HCT116 (cell line): ENCODE measurements at regions not wholly inside any gene's neighbourhood (a gene's known extent, or its start where the extent isn't known, plus 50 kb on each side); places are given as distances from the start of the nearest gene placed in this dataset.

Experiments
- ATAC-seq: fragments of 200-7000 bp; cut with Tn5 transposase; 2 replicates; pipeline ENCODE4 v1.9.1; 2020; ENCODE audit warnings: mild to moderate bottlenecking, moderate library complexity
- BruUV-seq: library from RNA; stranded (reverse); fragments of 400-500 nt; replicated peaks from 2 replicates; lab custom pipeline; 2021; lab: Mats Ljungman, UMichigan
- CTCF ChIA-PET: fragments of 300-600 bp; sonication (Branson Sonifier 250); formaldehyde crosslinking; loops from one replicate; lab custom pipeline; 2021; ENCODE audit warnings: antibody characterized with exemption; lab: Charles Lee
- POLR2A ChIA-PET: fragments of 300-600, 350-600 bp; sonication (Branson Sonifier 250); formaldehyde crosslinking; loops from one replicate; lab custom pipeline; 2021; ENCODE audit warnings: antibody characterized with exemption; lab: Charles Lee
- RAD21 ChIA-PET, 2 experiments: fragments of 300-600 bp; sonication (Branson Sonifier 250); formaldehyde crosslinking; loops; one replicate each; lab custom pipeline; 2023; ENCODE audit warnings: low total read pairs in 2 of 2; ENCODE audit not compliant: uncharacterized antibody in 2 of 2, unreplicated experiment in 2 of 2, low non-redundant PET in 1 of 2; lab: Charles Lee
- DNase-seq: peaks from one replicate; pipeline ENCODE4 v3.0.0-alpha.2; 2010; ENCODE audit warnings: low read depth, low spot score
- H2AFZ ChIP-seq: fragments of 200-600 bp; shearing (Covaris generic), sonication (generic); 2 replicates; pipeline ENCODE4 v1.6.1; 2017; ENCODE audit warnings: low read depth, mixed run types, mixed read lengths, antibody characterized with exemption, low read length; ENCODE audit not compliant: poor library complexity, severe bottlenecking
- H3K27ac ChIP-seq: 2 replicates; pipeline ENCODE4 v1.5.1; 2012; ENCODE audit warnings: low read depth, low read length
- H3K27me3 ChIP-seq: fragments of 200-600 bp; sonication (generic); 2 replicates; pipeline ENCODE4 v1.6.1; 2016; ENCODE audit warnings: mixed run types, low read length, mixed read lengths; ENCODE audit not compliant: insufficient read depth
- H3K36me3 ChIP-seq, 2 experiments: fragments of 200-500 bp in 1 of 2; fragments of 200-600 bp in 1 of 2; sonication (Bioruptor generic) in 1 of 2; sonication (generic) in 1 of 2; 2 replicates each; pipeline versions ENCODE4 v1.5.1 to v1.6.1; 2014 to 2016; ENCODE audit warnings: low read length in 2 of 2, inconsistent platforms in 1 of 2, mixed read lengths in 1 of 2, mixed run types in 1 of 2; ENCODE audit not compliant: insufficient read depth in 2 of 2, control insufficient read depth in 1 of 2
- H3K4me1 ChIP-seq, 2 experiments: fragments of 200-600 bp in 1 of 2; sonication (generic) in 1 of 2; 2 replicates each; pipeline versions ENCODE4 v1.5.1 to v1.6.1; 2012 to 2017; ENCODE audit warnings: low read length in 2 of 2, inconsistent platforms in 1 of 2, mild to moderate bottlenecking in 1 of 2, mixed read lengths in 1 of 2, mixed run types in 1 of 2, moderate library complexity in 1 of 2; ENCODE audit not compliant: insufficient read depth in 2 of 2, control insufficient read depth in 1 of 2
- H3K4me2 ChIP-seq: fragments of 200-600 bp; sonication (generic); 2 replicates; pipeline ENCODE4 v1.6.1; 2017; ENCODE audit warnings: mixed run types, low read length, mixed read lengths
- H3K4me3 ChIP-seq, 2 experiments: fragments of 200-600 bp in 1 of 2; sonication (generic) in 1 of 2; replicated peaks in 1 of 2; 2 replicates each; pipeline ENCODE4 v1.5.1; 2011 to 2016; ENCODE audit warnings: low read length in 2 of 2, control low read depth in 1 of 2, low read depth in 1 of 2, mild to moderate bottlenecking in 1 of 2, mixed read lengths in 1 of 2, mixed run types in 1 of 2
- H3K79me2 ChIP-seq: fragments of 200-600 bp; sonication (generic); 2 replicates; pipeline ENCODE4 v1.6.1; 2017; ENCODE audit warnings: mild to moderate bottlenecking, mixed run types, low read length, moderate library complexity, mixed read lengths; ENCODE audit not compliant: insufficient read depth
- H3K9ac ChIP-seq: fragments of 200-600 bp; sonication (generic); 2 replicates; pipeline ENCODE4 v1.6.1; 2016; ENCODE audit warnings: low read length, mixed read lengths
- H3K9me2 ChIP-seq: fragments of 200-600 bp; sonication (generic), shearing (Covaris generic); 2 replicates; pipeline ENCODE4 v1.6.1; 2017; ENCODE audit warnings: mixed run types, mild to moderate bottlenecking, moderate library complexity; ENCODE audit not compliant: insufficient read depth
- H3K9me3 ChIP-seq, 2 experiments: fragments of 200-500 bp in 1 of 2; fragments of 200-600 bp in 1 of 2; sonication (Bioruptor generic) in 1 of 2; sonication (generic) in 1 of 2; 2 replicates each; pipeline ENCODE4 v1.6.1; 2014 to 2017; ENCODE audit warnings: low read length in 2 of 2, mixed read lengths in 2 of 2, inconsistent platforms in 1 of 2, low read depth in 1 of 2, mild to moderate bottlenecking in 1 of 2, mixed run types in 1 of 2, moderate library complexity in 1 of 2; ENCODE audit not compliant: control insufficient read depth in 1 of 2, insufficient read depth in 1 of 2
- H4K20me1 ChIP-seq: fragments of 200-600 bp; sonication (generic), shearing (Covaris generic); 2 replicates; pipeline ENCODE4 v1.6.1; 2017; ENCODE audit warnings: mixed run types, mild to moderate bottlenecking, moderate library complexity; ENCODE audit not compliant: insufficient read depth
- CBX3 ChIP-seq: IDR thresholded peaks from 2 replicates; pipeline ENCODE4 v1.6.1; 2012; ENCODE audit warnings: low read depth
- CEBPB ChIP-seq: IDR thresholded peaks from 2 replicates; pipeline ENCODE4 v1.6.1; 2012; ENCODE audit warnings: low read depth
- EGR1 ChIP-seq: IDR thresholded peaks from 2 replicates; pipeline ENCODE4 v1.6.1; 2012; ENCODE audit warnings: low read depth
- ELF1 ChIP-seq: IDR thresholded peaks from 2 replicates; pipeline ENCODE4 v1.6.1; 2012; ENCODE audit warnings: low read depth, borderline replicate concordance
- EZH2 ChIP-seq: fragments of 200-600 bp; sonication (generic); IDR thresholded peaks from 2 replicates; pipeline ENCODE4 v1.6.1; 2017; ENCODE audit warnings: antibody characterized with exemption, mixed run types
- FOSL1 ChIP-seq: IDR thresholded peaks from 2 replicates; pipeline ENCODE4 v1.6.1; 2012; ENCODE audit warnings: low read depth
- JUND ChIP-seq: IDR thresholded peaks from 2 replicates; pipeline ENCODE4 v1.6.1; 2012
- MAX ChIP-seq: IDR thresholded peaks from 2 replicates; pipeline ENCODE4 v1.6.1; 2012
- POLR2A ChIP-seq: IDR thresholded peaks from 2 replicates; pipeline ENCODE4 v1.7.0; 2011; ENCODE audit warnings: borderline replicate concordance; ENCODE audit not compliant: insufficient read depth, insufficient read length; ENCODE audit errors: extremely low read depth
- POLR2AphosphoS5 ChIP-seq: IDR thresholded peaks from 2 replicates; pipeline ENCODE4 v1.6.1; 2011; ENCODE audit warnings: mild to moderate bottlenecking, low read depth, low read length, moderate library complexity
- RAD21 ChIP-seq: IDR thresholded peaks from 2 replicates; pipeline ENCODE4 v1.6.1; 2012; ENCODE audit warnings: low read depth, mild to moderate bottlenecking
- REST ChIP-seq: IDR thresholded peaks from 2 replicates; pipeline ENCODE4 v1.6.1; 2012; ENCODE audit warnings: low read depth
- SP1 ChIP-seq: IDR thresholded peaks from 2 replicates; pipeline ENCODE4 v1.6.1; 2012; ENCODE audit warnings: low read depth
- SRF ChIP-seq: IDR thresholded peaks from 2 replicates; pipeline ENCODE4 v1.6.1; 2012; ENCODE audit warnings: low read depth
- TCF7L2 ChIP-seq: IDR thresholded peaks from 2 replicates; pipeline ENCODE4 v1.7.0; 2011; ENCODE audit warnings: borderline replicate concordance, inconsistent platforms; ENCODE audit not compliant: insufficient read depth, insufficient read length; ENCODE audit errors: extremely low read depth
- YY1 ChIP-seq: IDR thresholded peaks from 2 replicates; pipeline ENCODE4 v1.6.1; 2011; ENCODE audit warnings: low read length, low read depth, moderate library complexity, mild to moderate bottlenecking; ENCODE audit not compliant: insufficient replicate concordance; ENCODE audit errors: extremely low read depth
- intact Hi-C: fragments of 100-400 bp; cut with micrococcal nuclease; formaldehyde crosslinking; loops from 2 replicates; pipeline ENCODE4 v1.10.0; 2022
- TF ChIP-seq, protein P1 (sequence below): IDR thresholded peaks from 2 replicates; pipeline ENCODE4 v1.6.1; 2012
- TF ChIP-seq, protein P2 (sequence below), 3 experiments: fragments of 200-600 bp in 1 of 3; sonication (generic) in 1 of 3; IDR thresholded peaks in 2 of 3; conservative IDR thresholded peaks in 1 of 3; 2 replicates each; pipeline ENCODE4 v1.5.1; 2012 to 2017; ENCODE audit warnings: low read depth in 2 of 3, low read length in 2 of 3, antibody characterized with exemption in 1 of 3, borderline replicate concordance in 1 of 3, control low read depth in 1 of 3, mild to moderate bottlenecking in 1 of 3, mixed read lengths in 1 of 3, mixed run types in 1 of 3, moderate library complexity in 1 of 3; ENCODE audit not compliant: insufficient read depth in 1 of 3

DNA sequence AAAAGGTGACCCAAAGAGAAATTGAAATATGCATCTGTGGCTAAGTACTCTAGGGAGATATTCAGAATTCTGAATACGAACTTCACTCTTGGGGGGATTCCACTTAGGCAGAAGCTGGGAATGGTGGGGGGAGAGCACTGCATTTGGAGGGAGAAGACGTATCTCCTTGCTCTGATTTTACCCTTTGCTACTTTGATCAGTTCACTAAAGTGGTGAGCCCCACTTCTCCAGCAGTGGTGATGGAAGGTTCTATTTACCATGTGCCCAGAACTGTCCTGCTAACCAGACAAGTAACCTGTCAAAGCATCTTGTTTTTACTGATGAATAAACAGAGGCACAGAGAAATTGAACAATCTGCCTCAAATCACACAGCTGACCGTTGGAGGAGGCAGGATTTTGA lies 483.4 kb downstream of the SIPA1L2 start (continued):
- no peak for TF ChIP-seq ELF1
- TF ChIP-seq SP1 = no peak
- TF ChIP-seq, protein P1, sequence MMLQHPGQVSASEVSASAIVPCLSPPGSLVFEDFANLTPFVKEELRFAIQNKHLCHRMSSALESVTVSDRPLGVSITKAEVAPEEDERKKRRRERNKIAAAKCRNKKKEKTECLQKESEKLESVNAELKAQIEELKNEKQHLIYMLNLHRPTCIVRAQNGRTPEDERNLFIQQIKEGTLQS = no peak
- no peak for TF ChIP-seq FOSL1

GRCh38 chr1:232145768-232146167 lies 484.2 kb downstream of the SIPA1L2 start:
- no peak overlapping the region for H3K9ac ChIP-seq
- ChIA-PET POLR2A (no interaction called here), RAD21 (no interaction called here), CTCF (no interaction called here)
- H3K36me3 ChIP-seq = no peaks in the 10 kb centered on the region
- H2AFZ ChIP-seq = no peak overlapping the region
- H3K4me1 ChIP-seq = peaks cover 6 to 27% of the 10 kb centered on the region in 2 experiments; a peak in 3 of 4 replicates
- no peak overlapping the region for H3K4me3 ChIP-seq
- DNase-seq = no peak
- no peaks in the 10 kb centered on the region for H3K27me3 ChIP-seq
- no peak overlapping the region for H3K27ac ChIP-seq
- no peak overlapping the region for H3K4me2 ChIP-seq
- no peaks in the 10 kb centered on the region for H3K9me3 ChIP-seq
- no peaks in the 10 kb centered on the region for H3K79me2 ChIP-seq
- H4K20me1 ChIP-seq = no peaks in the 10 kb centered on the region
- no peak for TF ChIP-seq MAX
- no peak for TF ChIP-seq JUND
- TF ChIP-seq YY1 = no peak
- TF ChIP-seq SRF = no peak
- no peak for TF ChIP-seq POLR2A
- no peak for TF ChIP-seq EZH2
- no peak for TF ChIP-seq CEBPB
- TF ChIP-seq SP1 = no peak
- TF ChIP-seq REST = no peak
- TF ChIP-seq POLR2AphosphoS5 = no peak
- TF ChIP-seq RAD21 = no peak
- no peak for TF ChIP-seq CBX3
- no peak for TF ChIP-seq TCF7L2
- no peak for TF ChIP-seq ELF1
- TF ChIP-seq, protein P2, sequence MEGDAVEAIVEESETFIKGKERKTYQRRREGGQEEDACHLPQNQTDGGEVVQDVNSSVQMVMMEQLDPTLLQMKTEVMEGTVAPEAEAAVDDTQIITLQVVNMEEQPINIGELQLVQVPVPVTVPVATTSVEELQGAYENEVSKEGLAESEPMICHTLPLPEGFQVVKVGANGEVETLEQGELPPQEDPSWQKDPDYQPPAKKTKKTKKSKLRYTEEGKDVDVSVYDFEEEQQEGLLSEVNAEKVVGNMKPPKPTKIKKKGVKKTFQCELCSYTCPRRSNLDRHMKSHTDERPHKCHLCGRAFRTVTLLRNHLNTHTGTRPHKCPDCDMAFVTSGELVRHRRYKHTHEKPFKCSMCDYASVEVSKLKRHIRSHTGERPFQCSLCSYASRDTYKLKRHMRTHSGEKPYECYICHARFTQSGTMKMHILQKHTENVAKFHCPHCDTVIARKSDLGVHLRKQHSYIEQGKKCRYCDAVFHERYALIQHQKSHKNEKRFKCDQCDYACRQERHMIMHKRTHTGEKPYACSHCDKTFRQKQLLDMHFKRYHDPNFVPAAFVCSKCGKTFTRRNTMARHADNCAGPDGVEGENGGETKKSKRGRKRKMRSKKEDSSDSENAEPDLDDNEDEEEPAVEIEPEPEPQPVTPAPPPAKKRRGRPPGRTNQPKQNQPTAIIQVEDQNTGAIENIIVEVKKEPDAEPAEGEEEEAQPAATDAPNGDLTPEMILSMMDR (IDR thresholded peaks at IDR 0.05 in 2 of 3, conservative IDR thresholded peaks at IDR 0.05 in 1 of 3; ENCODE audit: borderline replicate concordance in 1 of 3, insufficient read depth in 1 of 3, low read depth in 2 of 3, low read length in 2 of 3) = no peak
- TF ChIP-seq EGR1 = no peak
- TF ChIP-seq, all 23 proteins: peak for 0
- no TSS peak for BruUV-seq
- intact Hi-C loops = no loop called here
- no peak for ATAC-seq
- no peaks in the 10 kb centered on the region; the same call in 1 of the 2 replicates for H3K9me2 ChIP-seq
